ENCODE measurements at regions not wholly inside any gene's neighbourhood (a gene's known extent, or its start where the extent isn't known, plus 50 kb on each side); places are given as distances from the start of the nearest gene placed in this dataset.

GRCh38 chr13:80558074-80558473 lies 217.1 kb upstream of the SPRY2 start:
- FAIRE-seq (no peak), ATAC-seq (peak in 1 of 2 experiments; percentile 44; a peak in 1 of 6 replicates), DNase-seq (ENCODE audit: low read depth in 1 of 2, low spot score in 1 of 2) (peak in 1 of 2 experiments; percentile 6)
- H3K9me3 ChIP-seq, result no peaks in the 10 kb centered on the region
- ChIA-PET CTCF (no interaction called here), POLR2A (no interaction called here)
- TF ChIP-seq ZNF302 (CRISPR knock-in tag; IDR thresholded peaks at IDR 0.05) (no peak), SREBF2 (IDR thresholded peaks at IDR 0.05) (no peak), BHLHE40 (IDR thresholded peaks at IDR 0.05; ENCODE audit: low read depth, low read length) (no peak), MAFK (IDR thresholded peaks at IDR 0.05; ENCODE audit: partially characterized antibody) (no peak), EP300 (IDR thresholded peaks at IDR 0.05) (no peak), SMC3 (IDR thresholded peaks at IDR 0.05) (no peak), HOXA7 (CRISPR knock-in tag; IDR thresholded peaks at IDR 0.05) (no peak), POLR2A (IDR thresholded peaks at IDR 0.05; ENCODE audit: low read length) (no peak), RARB (CRISPR knock-in tag; IDR thresholded peaks at IDR 0.05) (no peak), MAZ (IDR thresholded peaks at IDR 0.05; ENCODE audit: borderline replicate concordance, low read depth, low read length) (no peak), KDM1A (IDR thresholded peaks at IDR 0.05; ENCODE audit: low read depth) (no peak), FOXS1 (CRISPR knock-in tag; IDR thresholded peaks at IDR 0.05) (no peak)
- TF ChIP-seq, protein P1, sequence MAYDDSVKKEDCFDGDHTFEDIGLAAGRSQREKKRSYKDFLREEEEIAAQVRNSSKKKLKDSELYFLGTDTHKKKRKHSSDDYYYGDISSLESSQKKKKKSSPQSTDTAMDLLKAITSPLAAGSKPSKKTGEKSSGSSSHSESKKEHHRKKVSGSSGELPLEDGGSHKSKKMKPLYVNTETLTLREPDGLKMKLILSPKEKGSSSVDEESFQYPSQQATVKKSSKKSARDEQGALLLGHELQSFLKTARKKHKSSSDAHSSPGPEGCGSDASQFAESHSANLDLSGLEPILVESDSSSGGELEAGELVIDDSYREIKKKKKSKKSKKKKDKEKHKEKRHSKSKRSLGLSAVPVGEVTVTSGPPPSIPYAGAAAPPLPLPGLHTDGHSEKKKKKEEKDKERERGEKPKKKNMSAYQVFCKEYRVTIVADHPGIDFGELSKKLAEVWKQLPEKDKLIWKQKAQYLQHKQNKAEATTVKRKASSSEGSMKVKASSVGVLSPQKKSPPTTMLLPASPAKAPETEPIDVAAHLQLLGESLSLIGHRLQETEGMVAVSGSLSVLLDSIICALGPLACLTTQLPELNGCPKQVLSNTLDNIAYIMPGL (CRISPR knock-in tag; IDR thresholded peaks at IDR 0.05; ENCODE audit: borderline replicate concordance), result no peak
- TF ChIP-seq, protein P2, sequence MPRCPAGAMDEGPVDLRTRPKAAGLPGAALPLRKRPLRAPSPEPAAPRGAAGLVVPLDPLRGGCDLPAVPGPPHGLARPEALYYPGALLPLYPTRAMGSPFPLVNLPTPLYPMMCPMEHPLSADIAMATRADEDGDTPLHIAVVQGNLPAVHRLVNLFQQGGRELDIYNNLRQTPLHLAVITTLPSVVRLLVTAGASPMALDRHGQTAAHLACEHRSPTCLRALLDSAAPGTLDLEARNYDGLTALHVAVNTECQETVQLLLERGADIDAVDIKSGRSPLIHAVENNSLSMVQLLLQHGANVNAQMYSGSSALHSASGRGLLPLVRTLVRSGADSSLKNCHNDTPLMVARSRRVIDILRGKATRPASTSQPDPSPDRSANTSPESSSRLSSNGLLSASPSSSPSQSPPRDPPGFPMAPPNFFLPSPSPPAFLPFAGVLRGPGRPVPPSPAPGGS (IDR thresholded peaks at IDR 0.05), result no peak
- 38% methylated on average over 4 of the region's 4 CpGs for WGBS (ENCODE audit: missing lambda C conversion rate)
- H3K4me1 ChIP-seq, result 0 out of 3 replicates have a peak, but pooled peaks cover 4% of the 10 kb centered on the region
- 0 out of 3 replicates have a peak overlapping the region, but pooled peaks have one; percentile 5 for H3K4me2 ChIP-seq
- no peak overlapping the region for H3K27ac ChIP-seq
- H3K4me3 ChIP-seq, result no peak overlapping the region

- H3K4me3 ChIP-seq, result no peak overlapping the region
- H3K27ac ChIP-seq, result no peak overlapping the region
- no peaks in the 10 kb centered on the region for H3K9me3 ChIP-seq
- DNase-seq (ENCODE audit: low read depth in 1 of 2, low spot score in 1 of 2) (no peak), FAIRE-seq (no peak), ATAC-seq (no peak)
- WGBS (ENCODE audit: missing lambda C conversion rate), result 47% methylated on average over 5 of the region's 5 CpGs
- POLR2A ChIA-PET, result no interaction called here
- 0 out of 3 replicates have a peak, but pooled peaks cover 4% of the 10 kb centered on the region for H3K4me1 ChIP-seq
- CTCF ChIA-PET, result no interaction called here
- TF ChIP-seq ESRRA (IDR thresholded peaks at IDR 0.05; ENCODE audit: borderline replicate concordance, low read length) (no peak), EHMT2 (IDR thresholded peaks at IDR 0.05; ENCODE audit: low read depth) (no peak), TFCP2L1 (CRISPR knock-in tag; IDR thresholded peaks at IDR 0.05) (no peak), EP300 (IDR thresholded peaks at IDR 0.05) (no peak), CBX8 (IDR thresholded peaks at IDR 0.05) (no peak), HOXB13 (CRISPR knock-in tag; IDR thresholded peaks at IDR 0.05; ENCODE audit: low read depth) (no peak), KDM5A (IDR thresholded peaks at IDR 0.05) (no peak), ZNF302 (CRISPR knock-in tag; IDR thresholded peaks at IDR 0.05) (no peak), PHF8 (IDR thresholded peaks at IDR 0.05; ENCODE audit: borderline replicate concordance, low read depth) (no peak)
- TF ChIP-seq, protein P3, sequence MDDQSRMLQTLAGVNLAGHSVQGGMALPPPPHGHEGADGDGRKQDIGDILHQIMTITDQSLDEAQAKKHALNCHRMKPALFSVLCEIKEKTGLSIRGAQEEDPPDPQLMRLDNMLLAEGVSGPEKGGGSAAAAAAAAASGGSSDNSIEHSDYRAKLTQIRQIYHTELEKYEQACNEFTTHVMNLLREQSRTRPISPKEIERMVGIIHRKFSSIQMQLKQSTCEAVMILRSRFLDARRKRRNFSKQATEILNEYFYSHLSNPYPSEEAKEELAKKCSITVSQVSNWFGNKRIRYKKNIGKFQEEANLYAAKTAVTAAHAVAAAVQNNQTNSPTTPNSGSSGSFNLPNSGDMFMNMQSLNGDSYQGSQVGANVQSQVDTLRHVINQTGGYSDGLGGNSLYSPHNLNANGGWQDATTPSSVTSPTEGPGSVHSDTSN (IDR thresholded peaks at IDR 0.05), result no peak
- no peak overlapping the region for H3K4me2 ChIP-seq
These were observed 215.1 kb upstream of the SPRY2 start for GRCh38 chr13:80555796-80556678.

All from A549 (cell line).